Activated CD8-positive, alpha-beta memory T cell treated with anti-CD3 and anti-CD28 coated beads, Interleukin-2, amount 10 ng/mL, durations not matched to agents 7 days and 5 days (primary cell): ENCODE measurements at regions not wholly inside any gene's neighbourhood (a gene's known extent, or its start where the extent isn't known, plus 50 kb on each side); places are given as distances from the start of the nearest gene placed in this dataset.

Experiments
- ATAC-seq: fragments of 150-1000 bp; cut with Tn5 transposase; one replicate; pipeline ENCODE4 v1.10.0; 2021; ENCODE audit warnings: moderate library complexity
- CTCF ChIA-PET: fragments of 350-600 bp; sonication (Branson Sonifier 250); formaldehyde crosslinking; loops from one replicate; lab custom pipeline; 2021; ENCODE audit warnings: antibody characterized with exemption; lab: Charles Lee
- DNase-seq: peaks from one replicate; pipeline ENCODE4 v3.0.0-alpha.2; 2020
- H3K27ac Mint-ChIP-seq: one replicate; pipeline ENCODE4 v1.8.0; 2021; ENCODE audit warnings: mild to moderate bottlenecking, mixed read lengths
- H3K27me3 Mint-ChIP-seq: one replicate; pipeline ENCODE4 v1.8.0; 2021; ENCODE audit warnings: mixed read lengths
- H3K36me3 Mint-ChIP-seq: one replicate; pipeline ENCODE4 v1.8.0; 2021; ENCODE audit warnings: mild to moderate bottlenecking, mixed read lengths
- H3K4me1 Mint-ChIP-seq: one replicate; pipeline ENCODE4 v1.8.0; 2021; ENCODE audit warnings: mixed read lengths
- H3K4me3 Mint-ChIP-seq: one replicate; pipeline ENCODE4 v1.8.0; 2021; ENCODE audit warnings: mild to moderate bottlenecking, moderate library complexity, mixed read lengths
- H3K9me3 Mint-ChIP-seq: one replicate; pipeline ENCODE4 v1.8.0; 2022; ENCODE audit warnings: low read depth, mixed read lengths

DNA sequence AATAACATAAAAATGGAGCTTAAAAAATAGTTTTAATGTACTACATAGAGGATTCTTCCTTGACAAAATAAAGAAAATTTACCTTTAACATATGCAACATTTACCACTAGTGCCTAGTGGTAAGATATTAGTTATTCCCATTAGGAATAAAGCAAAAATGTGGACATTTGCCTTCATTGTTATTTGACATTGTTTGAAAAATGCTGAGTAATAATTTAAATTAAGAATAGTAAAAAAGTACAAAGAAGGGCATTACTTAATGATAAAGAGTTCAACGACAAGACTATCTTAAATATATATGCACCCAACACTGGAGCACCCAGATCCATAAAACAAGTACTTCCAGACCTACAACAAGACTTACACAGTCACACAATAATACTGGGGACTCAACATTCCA lies 125.7 kb downstream of the POLR2M start:
- H3K27ac Mint-ChIP-seq, result no peak overlapping the region
- H3K36me3 Mint-ChIP-seq, result no peaks in the 10 kb centered on the region
- peaks cover 4% of the 10 kb centered on the region for H3K9me3 Mint-ChIP-seq
- DNase-seq (no peak), ATAC-seq (no peak)
- peaks cover 8% of the 10 kb centered on the region for H3K4me1 Mint-ChIP-seq
- CTCF ChIA-PET, result no interaction called here
- H3K4me3 Mint-ChIP-seq, result no peak overlapping the region
- H3K27me3 Mint-ChIP-seq, result peaks cover 53% of the 10 kb centered on the region

DNA sequence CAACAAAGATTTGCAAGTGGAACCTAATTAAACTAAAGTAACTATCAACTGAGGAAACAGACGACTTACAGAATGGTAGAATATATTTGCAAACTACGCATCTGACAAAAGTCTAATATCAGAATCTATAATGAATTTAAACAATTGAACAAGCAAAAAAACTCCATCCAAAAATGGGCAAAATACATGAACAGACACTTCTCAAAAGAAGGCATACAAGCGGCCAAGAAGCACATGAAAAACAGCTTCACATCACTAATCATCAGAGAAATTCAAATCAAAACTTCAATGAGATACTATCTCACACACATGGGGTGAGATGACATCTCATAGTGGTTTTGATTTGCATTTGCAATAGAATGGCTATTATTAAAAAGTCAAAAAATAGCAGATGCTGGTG lies 128.6 kb downstream of the POLR2M start:
- ATAC-seq, result no peak
- peaks cover 4% of the 10 kb centered on the region for H3K9me3 Mint-ChIP-seq
- CTCF ChIA-PET, result no interaction called here

DNA sequence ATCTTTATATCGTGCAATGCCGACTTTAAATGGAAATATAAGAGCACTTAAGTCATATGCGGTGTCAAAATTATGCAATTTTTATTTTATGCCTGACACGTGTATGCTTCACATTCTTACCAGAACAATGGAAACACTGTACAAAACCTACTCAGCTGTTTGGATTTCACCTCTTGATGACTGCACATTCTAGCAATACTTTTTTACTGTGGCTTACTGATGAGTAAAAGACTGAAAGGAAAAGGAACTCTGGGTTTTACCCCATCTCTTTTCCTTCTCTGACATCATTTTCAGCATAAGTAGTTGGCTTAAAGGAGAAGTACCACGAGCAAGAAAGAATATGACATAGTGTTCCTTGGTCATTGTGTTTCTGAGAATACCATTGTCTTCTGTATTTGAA lies 142.8 kb downstream of the POLR2M start:
- CTCF ChIA-PET, result no interaction called here
- no peaks in the 10 kb centered on the region for H3K9me3 Mint-ChIP-seq
- H3K36me3 Mint-ChIP-seq, result no peaks in the 10 kb centered on the region
- ATAC-seq, result no peak
- no peak for DNase-seq
- peaks cover 33% of the 10 kb centered on the region for H3K27me3 Mint-ChIP-seq
- H3K4me3 Mint-ChIP-seq, result no peak overlapping the region
- no peak overlapping the region for H3K27ac Mint-ChIP-seq
- H3K4me1 Mint-ChIP-seq, result peaks cover 2% of the 10 kb centered on the region

More for the DNA sequence above, 128.6 kb downstream of the POLR2M start:
- Mint-ChIP-seq H3K27me3 (peaks cover 43% of the 10 kb centered on the region), H3K27ac (no peak overlapping the region), H3K4me3 (no peak overlapping the region), H3K36me3 (no peaks in the 10 kb centered on the region), H3K4me1 (no peaks in the 10 kb centered on the region)
- DNase-seq, result no peak

DNA sequence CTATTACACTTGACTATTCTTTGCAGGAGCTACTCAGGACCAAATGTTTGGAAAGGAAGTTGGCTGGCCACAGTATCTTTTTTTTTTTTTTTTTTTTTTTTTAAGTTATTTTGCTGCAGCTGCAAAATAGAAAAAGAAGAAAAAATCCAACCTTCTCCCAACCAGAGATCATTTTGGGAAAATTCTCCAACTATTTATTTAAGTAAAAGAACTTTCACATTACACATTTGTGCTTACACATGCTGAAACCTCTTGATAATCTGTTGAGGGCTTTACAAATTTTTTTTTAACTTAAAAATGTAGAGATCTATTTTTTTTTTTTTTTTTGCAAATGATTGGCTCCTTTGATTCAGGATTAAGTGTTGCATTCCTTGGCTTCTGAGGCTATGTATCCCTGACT lies 148.0 kb downstream of the POLR2M start:
- peaks cover 1% of the 10 kb centered on the region for H3K4me1 Mint-ChIP-seq
- CTCF ChIA-PET, result interaction anchor here (0.6 kb wide), 1 partner anchor 163 kb away, joined by 3 read pairs; no protein-coding TSS in a partner anchor
- ATAC-seq, result no peak

DNA sequence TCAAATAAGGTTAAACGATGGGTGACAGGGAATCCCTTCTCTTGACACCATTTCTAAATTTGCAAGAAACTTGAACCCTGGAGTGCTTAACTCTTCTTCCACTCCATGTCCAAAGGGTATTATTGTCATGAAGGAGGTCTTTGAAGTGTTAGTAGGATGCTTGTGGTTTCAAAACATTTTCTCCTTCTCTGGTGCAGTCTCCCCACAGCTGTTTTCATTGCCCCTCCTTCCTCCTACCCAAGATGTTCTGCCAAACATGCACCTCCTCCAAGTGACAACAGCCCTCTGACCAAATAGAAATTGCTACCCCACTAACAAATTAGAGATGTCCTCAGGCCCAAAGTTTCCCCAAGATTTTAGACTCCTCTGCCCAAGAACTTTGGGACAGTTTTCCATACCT lies 151.4 kb downstream of the POLR2M start:
- H3K4me1 Mint-ChIP-seq, result peaks cover 3% of the 10 kb centered on the region

More for the DNA sequence above, 148.0 kb downstream of the POLR2M start:
- H3K27ac Mint-ChIP-seq, result no peak overlapping the region
- no peaks in the 10 kb centered on the region for H3K36me3 Mint-ChIP-seq
- no peaks in the 10 kb centered on the region for H3K9me3 Mint-ChIP-seq
- peaks cover 55% of the 10 kb centered on the region for H3K27me3 Mint-ChIP-seq
- H3K4me3 Mint-ChIP-seq, result no peak overlapping the region
- no peak for DNase-seq

DNA sequence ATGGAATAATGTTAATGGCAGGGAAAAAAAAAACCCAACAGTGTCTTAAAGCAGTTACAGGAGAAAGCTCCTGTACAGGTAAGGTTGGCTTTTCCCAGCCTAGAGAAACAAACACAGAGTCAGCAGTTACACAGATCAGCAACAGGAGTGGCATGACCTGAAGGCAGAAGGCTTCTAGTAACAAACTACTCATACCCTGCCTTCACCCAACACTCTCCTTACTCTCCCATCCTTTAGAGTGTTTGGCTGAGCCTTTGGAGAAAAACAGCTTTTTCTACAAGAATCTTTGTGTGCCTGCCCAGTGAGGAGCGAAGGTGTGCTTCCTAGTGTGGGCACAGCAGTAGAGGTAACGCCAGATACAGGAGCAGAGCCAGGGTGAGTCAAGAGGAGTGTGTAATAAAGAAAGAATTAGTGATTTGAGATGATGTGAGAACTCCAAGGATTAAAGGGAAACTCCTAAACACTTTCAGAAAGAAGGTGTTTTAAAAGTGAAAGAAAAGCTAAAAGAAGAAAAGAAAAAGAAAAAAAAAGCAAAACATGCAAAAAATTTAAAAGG lies 152.7 kb downstream of the POLR2M start:
- CTCF ChIA-PET, result interaction anchor here (0.8 to 3.7 kb wide), 5 partner anchors 108 to 299 kb away, joined by 3 to 35 read pairs (median 18); partner anchors contain the start of gene ALDH1A2
- Mint-ChIP-seq H3K4me3 (no peak overlapping the region), H3K27ac (no peak overlapping the region), H3K9me3 (no peaks in the 10 kb centered on the region), H3K4me1 (peaks cover 3% of the 10 kb centered on the region), H3K27me3 (peaks cover 71% of the 10 kb centered on the region), H3K36me3 (no peaks in the 10 kb centered on the region)
- DNase-seq (no peak), ATAC-seq (no peak)

More for the DNA sequence above, 151.4 kb downstream of the POLR2M start:
- ATAC-seq (no peak), DNase-seq (no peak)
- no peak overlapping the region for H3K4me3 Mint-ChIP-seq
- H3K27me3 Mint-ChIP-seq, result peaks cover 71% of the 10 kb centered on the region
- H3K27ac Mint-ChIP-seq, result no peak overlapping the region
- CTCF ChIA-PET, result interaction anchor here (0.9 kb wide), 1 partner anchor 34 kb away, joined by 3 read pairs; no protein-coding TSS in a partner anchor
- no peaks in the 10 kb centered on the region for H3K9me3 Mint-ChIP-seq
- H3K36me3 Mint-ChIP-seq, result no peaks in the 10 kb centered on the region

DNA sequence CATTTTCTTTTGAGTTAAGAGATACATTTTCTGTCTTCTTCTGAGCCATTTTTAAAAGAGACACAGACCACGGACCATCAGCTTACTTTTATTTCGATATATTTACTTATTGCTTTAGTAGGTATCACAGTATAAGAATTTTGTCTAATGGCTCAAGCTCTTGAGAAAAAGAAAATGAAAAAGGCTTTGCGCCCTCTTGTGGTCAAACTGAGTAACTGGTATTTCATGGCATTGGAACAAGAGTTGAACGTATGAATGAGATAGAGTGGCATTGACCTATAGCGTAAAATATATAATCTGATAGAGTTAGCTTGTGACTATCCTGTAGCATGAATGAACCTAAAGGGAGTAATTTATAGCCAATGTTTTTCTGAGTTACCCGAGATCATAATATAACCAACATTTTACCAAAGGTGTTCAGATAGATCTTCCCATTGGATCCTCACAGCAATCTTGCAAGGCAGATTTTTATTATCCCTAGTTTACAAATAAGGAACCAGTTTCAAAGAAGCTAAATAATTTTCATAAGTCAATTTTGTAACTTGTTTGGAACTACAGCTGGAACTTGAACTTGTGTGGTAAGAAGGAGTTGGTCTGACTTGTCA lies 154.6 kb downstream of the POLR2M start:
- no peak overlapping the region for H3K4me3 Mint-ChIP-seq
- CTCF ChIA-PET, result interaction anchor here (0.5 to 3.7 kb wide), 24 partner anchors 9 to 1340 kb away, joined by 3 to 35 read pairs (median 4); partner anchors contain the start of gene ALDH1A2
- H3K27ac Mint-ChIP-seq, result no peak overlapping the region
- peaks cover 3% of the 10 kb centered on the region for H3K4me1 Mint-ChIP-seq
- no peak for DNase-seq
- H3K9me3 Mint-ChIP-seq, result no peaks in the 10 kb centered on the region
- H3K27me3 Mint-ChIP-seq, result peaks cover 79% of the 10 kb centered on the region
- H3K36me3 Mint-ChIP-seq, result no peaks in the 10 kb centered on the region
- peak; percentile 36 for ATAC-seq

DNA sequence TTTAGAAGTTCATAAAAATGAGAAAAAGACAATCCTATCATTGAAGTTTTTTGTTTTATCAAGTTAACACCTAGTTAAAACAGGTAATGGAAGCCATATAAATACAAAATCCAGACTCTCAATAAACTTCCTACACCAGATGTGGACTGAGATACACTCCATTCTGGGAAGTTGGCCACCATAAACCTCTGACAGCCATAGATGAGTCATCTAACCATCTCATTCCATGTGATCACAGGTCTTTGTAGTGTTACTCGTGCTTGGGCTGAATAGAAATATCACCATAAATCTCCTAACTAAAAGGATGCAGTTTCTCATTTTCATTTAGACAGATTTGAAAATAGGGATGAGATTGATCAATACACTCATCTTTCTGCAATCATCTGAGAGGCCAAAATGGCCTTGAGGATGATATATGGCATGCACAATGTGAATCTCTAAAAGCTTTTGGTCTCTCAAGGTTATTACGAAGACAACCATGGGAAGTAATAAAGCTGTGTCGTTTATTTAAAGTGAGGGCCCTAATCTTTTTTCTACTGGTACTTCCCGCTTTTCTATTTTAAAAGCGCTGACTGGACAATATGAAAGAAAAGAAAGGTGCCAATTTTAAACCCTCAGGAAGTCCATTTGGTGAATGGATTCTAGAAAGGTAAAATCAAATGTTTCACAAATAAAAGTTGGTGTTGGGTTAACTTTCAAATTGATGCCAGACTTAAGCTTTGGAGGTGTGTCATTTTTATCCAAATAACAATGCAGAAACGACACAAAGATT lies 155.5 kb downstream of the POLR2M start:
- Mint-ChIP-seq H3K4me1 (peaks cover 3% of the 10 kb centered on the region), H3K9me3 (no peaks in the 10 kb centered on the region), H3K4me3 (no peak overlapping the region), H3K27me3 (peaks cover 80% of the 10 kb centered on the region), H3K36me3 (no peaks in the 10 kb centered on the region), H3K27ac (no peak overlapping the region)
- CTCF ChIA-PET, result interaction anchor here (0.5 to 3.7 kb wide), 17 partner anchors 10 to 1339 kb away, joined by 3 to 35 read pairs (median 6); partner anchors contain the start of gene ALDH1A2
- ATAC-seq (no peak), DNase-seq (no peak)

DNA sequence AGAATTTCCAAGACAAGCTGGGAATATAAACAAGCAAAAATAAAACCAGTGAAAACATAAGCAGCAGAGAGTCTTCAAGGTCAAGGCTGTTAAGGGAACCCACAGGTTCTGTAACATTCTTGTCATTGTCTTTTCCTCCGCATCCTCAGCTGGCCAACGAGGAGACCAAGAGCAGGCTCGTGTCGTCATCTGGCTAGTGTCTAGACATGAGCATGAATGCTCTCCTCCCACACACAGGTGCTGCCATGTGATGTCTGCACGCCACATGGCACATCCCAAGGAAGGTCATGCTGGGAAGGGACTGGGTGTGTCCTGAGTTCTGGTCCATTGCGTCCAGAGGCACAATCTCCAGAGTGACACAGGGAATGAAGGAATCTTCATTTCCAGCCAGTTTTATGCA lies 156.2 kb downstream of the POLR2M start:
- H3K4me3 Mint-ChIP-seq, result no peak overlapping the region
- no peak overlapping the region for H3K27ac Mint-ChIP-seq
- H3K36me3 Mint-ChIP-seq, result no peaks in the 10 kb centered on the region
- DNase-seq (no peak), ATAC-seq (no peak)
- peaks cover 81% of the 10 kb centered on the region for H3K27me3 Mint-ChIP-seq
- peaks cover 8% of the 10 kb centered on the region for H3K4me1 Mint-ChIP-seq
- CTCF ChIA-PET, result interaction anchor here (0.6 to 3.7 kb wide), 4 partner anchors 11 to 204 kb away, joined by 3 to 15 read pairs (median 4); partner anchors contain the start of gene ALDH1A2
- H3K9me3 Mint-ChIP-seq, result no peaks in the 10 kb centered on the region

DNA sequence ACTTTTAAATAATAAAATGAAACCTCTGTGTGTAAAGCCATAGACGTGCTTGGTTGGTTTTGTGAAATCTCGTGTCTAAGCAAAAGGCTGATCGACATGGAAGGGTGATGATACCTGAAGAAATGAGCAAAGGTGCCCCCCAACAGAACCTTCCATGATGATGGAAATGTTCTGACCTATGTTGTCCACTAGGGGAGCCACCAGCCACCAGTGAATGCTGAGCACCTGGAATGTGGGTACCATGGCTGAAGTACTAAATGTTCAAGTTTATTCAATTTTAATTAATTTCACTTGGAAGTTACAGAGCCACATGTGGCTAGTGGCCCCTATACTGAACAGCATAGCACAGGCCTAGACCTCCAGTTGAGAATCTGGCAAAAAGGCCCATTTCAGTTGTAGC lies 158.8 kb downstream of the POLR2M start:
- Mint-ChIP-seq H3K4me1 (peaks cover 18% of the 10 kb centered on the region), H3K27me3 (peaks cover 82% of the 10 kb centered on the region), H3K27ac (no peak overlapping the region), H3K9me3 (no peaks in the 10 kb centered on the region), H3K4me3 (no peak overlapping the region), H3K36me3 (no peaks in the 10 kb centered on the region)
- no peak for ATAC-seq
- DNase-seq, result no peak
- CTCF ChIA-PET, result interaction anchor here (0.8 to 4.1 kb wide), 7 partner anchors 39 to 314 kb away, joined by 3 to 27 read pairs (median 9); no protein-coding TSS in a partner anchor

DNA sequence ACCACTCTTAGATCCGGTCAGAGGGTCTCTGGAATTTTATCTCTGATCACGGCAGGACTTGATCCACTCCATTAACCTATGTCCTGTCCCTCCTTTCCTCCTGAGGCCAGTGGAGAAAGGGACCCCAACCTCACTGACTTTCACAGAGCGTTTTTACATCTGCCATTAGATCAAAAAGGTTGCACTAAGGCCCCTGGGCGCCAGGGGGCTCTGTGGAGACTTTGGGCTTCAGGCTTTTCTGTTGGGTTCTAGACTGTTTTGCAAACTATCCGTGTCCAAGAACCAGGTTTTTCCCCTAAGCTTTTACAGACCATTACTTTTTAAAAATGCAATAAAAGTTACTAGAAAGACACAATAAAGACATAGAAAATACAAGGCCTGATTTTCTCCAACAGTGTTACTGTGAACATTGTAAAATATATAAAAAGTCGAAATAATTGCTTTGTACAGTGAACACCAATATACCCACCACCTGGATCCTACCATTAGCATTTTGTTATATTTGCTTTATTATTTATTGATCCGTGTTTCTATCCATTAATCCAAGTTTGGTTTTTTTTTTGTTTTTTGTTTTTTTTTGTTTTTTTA lies 159.7 kb downstream of the POLR2M start:
- H3K9me3 Mint-ChIP-seq, result no peaks in the 10 kb centered on the region
- DNase-seq, result peak; percentile 70
- H3K27ac Mint-ChIP-seq, result no peak overlapping the region
- H3K4me3 Mint-ChIP-seq, result no peak overlapping the region
- H3K4me1 Mint-ChIP-seq, result peaks cover 16% of the 10 kb centered on the region
- CTCF ChIA-PET, result interaction anchor here (0.8 to 4.1 kb wide), 12 partner anchors 10 to 315 kb away, joined by 3 to 27 read pairs (median 3); partner anchors contain the start of gene POLR2M
- ATAC-seq, result no peak
- no peaks in the 10 kb centered on the region for H3K36me3 Mint-ChIP-seq
- H3K27me3 Mint-ChIP-seq, result peaks cover 82% of the 10 kb centered on the region

DNA sequence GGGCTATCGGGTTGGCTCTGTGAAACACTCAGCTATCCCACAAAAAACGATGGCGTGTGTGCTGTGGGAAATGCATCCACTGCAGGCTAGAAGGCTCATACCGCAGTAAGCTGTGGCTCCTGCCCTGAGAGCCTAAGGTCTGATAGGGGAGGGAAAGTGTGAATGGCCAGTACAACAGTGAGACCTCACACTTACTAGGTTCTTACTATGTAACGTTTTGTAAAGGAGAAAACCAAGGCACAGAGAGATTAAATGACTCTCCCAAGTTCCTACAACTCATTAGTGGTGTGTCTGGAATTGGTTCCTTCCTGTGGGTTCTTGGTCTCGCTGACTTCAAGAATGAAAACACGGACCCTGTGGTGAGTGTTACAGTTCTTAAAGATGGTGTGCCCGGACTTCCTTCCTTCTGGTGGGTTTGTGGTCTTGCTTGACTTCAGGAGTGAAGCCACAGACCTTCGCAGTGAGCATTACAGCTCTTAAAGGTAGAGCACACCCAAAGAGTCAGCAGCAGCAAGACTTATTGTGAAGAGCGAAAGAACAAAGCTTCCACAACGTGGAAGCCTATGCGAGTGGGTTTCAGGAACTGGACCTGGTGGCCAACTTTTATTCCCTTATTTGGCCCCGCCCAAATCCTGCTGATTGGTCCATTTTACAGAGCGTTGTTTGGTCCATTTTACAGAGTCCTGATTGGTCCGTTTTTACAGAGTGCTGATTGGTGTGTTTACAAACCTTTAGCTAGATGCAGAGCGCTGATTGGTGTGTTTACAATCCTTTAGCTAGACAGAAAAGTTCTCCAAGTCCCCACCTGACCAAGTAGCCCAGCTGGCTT lies 161.7 kb downstream of the POLR2M start:
- peak; percentile 80 for DNase-seq
- Mint-ChIP-seq H3K4me3 (peak overlapping the region; percentile 29), H3K27me3 (peaks cover 88% of the 10 kb centered on the region), H3K9me3 (no peaks in the 10 kb centered on the region), H3K27ac (no peak overlapping the region), H3K4me1 (peaks cover 16% of the 10 kb centered on the region), H3K36me3 (no peaks in the 10 kb centered on the region)
- CTCF ChIA-PET, result interaction anchor here (1.6 to 4.1 kb wide), 5 partner anchors 14 to 308 kb away, joined by 3 to 27 read pairs (median 5); no protein-coding TSS in a partner anchor
- peak; percentile 77 for ATAC-seq
